WERI-Rb-1 (cell line): ENCODE measurements at regions not wholly inside any gene's neighbourhood (a gene's known extent, or its start where the extent isn't known, plus 50 kb on each side); places are given as distances from the start of the nearest gene placed in this dataset.

Source experiments
- DNase-seq: peaks from one replicate; pipeline ENCODE4 v3.0.0-alpha.2; 2020
- H3K27ac ChIP-seq: fragments of 250-450 bp; sonication (Bioruptor Pico); 2 replicates; pipeline ENCODE4 v1.5.1; 2020; ENCODE audit warnings: mild to moderate bottlenecking, moderate library complexity
- H3K27me3 ChIP-seq: fragments of 250-450 bp; sonication (Bioruptor Pico); 2 replicates; pipeline ENCODE4 v1.5.1; 2021; ENCODE audit warnings: mild to moderate bottlenecking, low read depth, moderate library complexity; ENCODE audit not compliant: insufficient read depth, severe bottlenecking
- H3K36me3 ChIP-seq: fragments of 250-450 bp; sonication (Bioruptor Pico); 2 replicates; pipeline ENCODE4 v1.5.1; 2020; ENCODE audit warnings: mild to moderate bottlenecking, moderate library complexity
- H3K4me3 ChIP-seq: 2 replicates; pipeline ENCODE4 v1.5.1; 2011; ENCODE audit warnings: low read depth, mild to moderate bottlenecking, control low read depth, low read length
- H3K9me3 ChIP-seq: fragments of 250-450 bp; sonication (Bioruptor Pico); 2 replicates; pipeline ENCODE4 v1.5.1; 2021; ENCODE audit warnings: mild to moderate bottlenecking, moderate library complexity; ENCODE audit not compliant: severe bottlenecking
- TF ChIP-seq, protein P1 (sequence below): IDR thresholded peaks from 2 replicates; pipeline ENCODE4 v1.5.1; 2011; ENCODE audit warnings: low read depth, mild to moderate bottlenecking, control low read depth, inconsistent platforms, low read length

DNA sequence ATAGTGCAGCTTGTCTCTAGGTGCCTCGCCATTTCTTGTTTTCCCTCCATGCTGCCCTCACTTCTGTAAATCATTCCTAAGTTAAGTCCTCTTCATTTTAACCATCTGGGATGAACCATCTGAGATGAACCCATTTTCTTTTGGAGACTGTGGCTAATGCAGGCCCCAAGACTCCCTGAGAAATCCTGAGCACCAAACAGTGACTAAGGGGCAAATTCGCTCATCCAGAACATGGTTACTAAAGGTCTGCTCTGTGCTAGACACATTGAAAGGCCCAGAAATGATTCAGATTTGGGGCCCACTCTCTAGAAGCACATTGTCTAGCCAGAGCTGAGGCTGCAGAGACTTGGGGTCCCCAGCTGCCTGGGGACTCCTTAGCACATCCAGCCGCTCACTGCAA is 151.9 kb upstream of the CTTNBP2NL start:
- Histone ChIP-seq H3K27ac (no peak overlapping the region), H3K4me3 (no peak overlapping the region), H3K9me3 (no peaks in the 10 kb centered on the region), H3K36me3 (no peaks in the 10 kb centered on the region), H3K27me3 (peaks cover 28% of the 10 kb centered on the region)
- TF ChIP-seq, protein P1, sequence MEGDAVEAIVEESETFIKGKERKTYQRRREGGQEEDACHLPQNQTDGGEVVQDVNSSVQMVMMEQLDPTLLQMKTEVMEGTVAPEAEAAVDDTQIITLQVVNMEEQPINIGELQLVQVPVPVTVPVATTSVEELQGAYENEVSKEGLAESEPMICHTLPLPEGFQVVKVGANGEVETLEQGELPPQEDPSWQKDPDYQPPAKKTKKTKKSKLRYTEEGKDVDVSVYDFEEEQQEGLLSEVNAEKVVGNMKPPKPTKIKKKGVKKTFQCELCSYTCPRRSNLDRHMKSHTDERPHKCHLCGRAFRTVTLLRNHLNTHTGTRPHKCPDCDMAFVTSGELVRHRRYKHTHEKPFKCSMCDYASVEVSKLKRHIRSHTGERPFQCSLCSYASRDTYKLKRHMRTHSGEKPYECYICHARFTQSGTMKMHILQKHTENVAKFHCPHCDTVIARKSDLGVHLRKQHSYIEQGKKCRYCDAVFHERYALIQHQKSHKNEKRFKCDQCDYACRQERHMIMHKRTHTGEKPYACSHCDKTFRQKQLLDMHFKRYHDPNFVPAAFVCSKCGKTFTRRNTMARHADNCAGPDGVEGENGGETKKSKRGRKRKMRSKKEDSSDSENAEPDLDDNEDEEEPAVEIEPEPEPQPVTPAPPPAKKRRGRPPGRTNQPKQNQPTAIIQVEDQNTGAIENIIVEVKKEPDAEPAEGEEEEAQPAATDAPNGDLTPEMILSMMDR: no peak
- no peak for DNase-seq

DNA sequence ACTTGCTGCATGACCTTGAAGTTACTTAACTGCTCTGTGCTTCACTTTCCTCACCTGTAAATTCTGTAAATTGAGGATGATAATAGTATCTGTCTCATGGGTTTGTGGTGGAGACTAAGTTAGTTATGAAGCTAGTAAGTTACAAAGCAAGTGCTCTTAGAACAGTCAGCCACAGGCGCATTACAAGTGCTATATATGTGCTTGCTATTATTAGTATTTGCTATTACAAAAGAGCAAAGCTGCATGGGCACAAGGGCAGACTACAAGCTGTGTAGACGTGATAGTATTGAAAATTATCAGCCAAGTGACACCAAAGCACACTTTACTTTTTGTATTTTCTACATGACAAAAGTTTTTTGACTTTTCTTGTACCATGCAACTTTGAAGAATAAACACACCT is 150.9 kb upstream of the CTTNBP2NL start:
- Histone ChIP-seq H3K27ac (no peak overlapping the region), H3K9me3 (no peaks in the 10 kb centered on the region), H3K27me3 (peaks cover 23% of the 10 kb centered on the region), H3K36me3 (no peaks in the 10 kb centered on the region), H3K4me3 (no peak overlapping the region)
- TF ChIP-seq, protein P1: no peak
- no peak for DNase-seq

GRCh38 chr1:112247036-112247597 is 148.9 kb upstream of the CTTNBP2NL start:
- Histone ChIP-seq H3K36me3 (no peaks in the 10 kb centered on the region), H3K27me3 (peaks cover 23% of the 10 kb centered on the region), H3K27ac (no peak overlapping the region), H3K4me3 (no peak overlapping the region), H3K9me3 (no peaks in the 10 kb centered on the region)
- peak; percentile 13 for DNase-seq
- TF ChIP-seq, protein P1: no peak

- H3K27me3 ChIP-seq: peaks cover 23% of the 10 kb centered on the region
- H3K36me3 ChIP-seq: no peaks in the 10 kb centered on the region
- TF ChIP-seq, protein P1: no peak
- no peak for DNase-seq
- H3K27ac ChIP-seq: no peak overlapping the region
- H3K9me3 ChIP-seq: no peaks in the 10 kb centered on the region
- H3K4me3 ChIP-seq: no peak overlapping the region
Observed at GRCh38 chr1:112247961-112248360, 148.1 kb upstream of the CTTNBP2NL start.

- TF ChIP-seq, protein P1: no peak
- Histone ChIP-seq H3K9me3 (no peaks in the 10 kb centered on the region), H3K27ac (no peak overlapping the region), H3K36me3 (no peaks in the 10 kb centered on the region), H3K27me3 (peaks cover 38% of the 10 kb centered on the region), H3K4me3 (no peak overlapping the region)
- DNase-seq: no peak
Observed at GRCh38 chr1:112250892-112251291, 145.1 kb upstream of the CTTNBP2NL start.
